GM18907 (cell line): ENCODE measurements at regions not wholly inside any gene's neighbourhood (a gene's known extent, or its start where the extent isn't known, plus 50 kb on each side); places are given as distances from the start of the nearest gene placed in this dataset.

ENCODE experiments used
- ATAC-seq: cut with Tn5 transposase; IDR thresholded peaks from one replicate; pipeline ENCODE4 v1.9.1; 2021; ENCODE audit warnings: mild to moderate bottlenecking, moderate library complexity; ENCODE audit not compliant: unreplicated experiment

- no peak for ATAC-seq
These were observed 261.5 kb downstream of the NSG2 start for GRCh38 chr5:174307031-174307408.

DNA sequence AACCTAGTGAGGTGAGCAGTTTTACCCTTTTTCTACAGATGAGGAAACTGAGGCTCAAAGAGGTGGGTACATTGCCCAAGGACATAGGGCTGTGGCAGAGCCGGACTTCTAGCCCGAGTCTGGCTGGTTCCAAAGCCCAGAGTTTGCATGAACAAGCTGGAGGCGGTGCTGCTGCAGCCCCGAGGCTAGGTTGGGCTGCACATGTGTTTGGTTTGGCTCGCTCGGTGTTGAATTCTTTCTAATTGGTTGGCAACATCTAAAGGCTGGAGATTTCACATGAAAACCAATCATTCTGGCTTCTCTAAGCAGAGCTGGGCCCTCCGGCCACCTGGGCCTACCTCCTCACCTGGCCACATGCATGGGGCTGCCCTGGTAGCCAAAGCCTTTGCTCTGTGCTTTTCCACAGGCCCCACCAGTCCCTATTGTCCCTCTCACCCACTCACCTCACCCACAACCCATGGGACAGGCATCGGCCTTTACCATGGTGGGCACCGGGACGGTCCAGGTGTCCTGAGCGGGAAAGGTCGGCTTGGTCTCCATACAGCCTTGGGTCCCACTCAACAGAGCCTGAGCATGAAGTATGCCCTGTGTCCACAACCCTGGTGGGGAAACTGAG, 262.3 kb downstream of the NSG2 start:
- ATAC-seq: no peak

- ATAC-seq: no peak
These were observed 263.8 kb downstream of the NSG2 start for GRCh38 chr5:174309131-174309795.

DNA sequence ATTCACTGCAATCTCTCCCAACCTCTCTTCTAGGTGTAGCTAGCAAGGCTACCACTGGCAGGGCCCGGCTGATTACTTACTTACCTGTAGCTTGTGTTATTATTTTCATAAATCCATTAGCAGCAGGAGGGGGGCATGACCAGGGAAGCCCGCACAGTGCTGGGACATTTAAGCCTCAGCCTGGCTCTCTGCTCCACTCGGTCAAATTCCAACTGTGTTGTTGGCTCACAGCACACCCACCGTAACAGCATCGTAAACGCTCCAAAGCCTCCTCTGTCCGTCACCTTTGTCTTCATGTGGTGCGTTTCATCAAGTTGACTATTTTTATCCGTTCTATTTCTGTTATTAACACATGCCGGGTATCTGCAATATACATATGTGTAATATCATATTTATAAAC, 264.7 kb downstream of the NSG2 start:
- ATAC-seq: no peak

- ATAC-seq: no peak
These were observed 265.2 kb downstream of the NSG2 start for GRCh38 chr5:174310706-174311105.

DNA sequence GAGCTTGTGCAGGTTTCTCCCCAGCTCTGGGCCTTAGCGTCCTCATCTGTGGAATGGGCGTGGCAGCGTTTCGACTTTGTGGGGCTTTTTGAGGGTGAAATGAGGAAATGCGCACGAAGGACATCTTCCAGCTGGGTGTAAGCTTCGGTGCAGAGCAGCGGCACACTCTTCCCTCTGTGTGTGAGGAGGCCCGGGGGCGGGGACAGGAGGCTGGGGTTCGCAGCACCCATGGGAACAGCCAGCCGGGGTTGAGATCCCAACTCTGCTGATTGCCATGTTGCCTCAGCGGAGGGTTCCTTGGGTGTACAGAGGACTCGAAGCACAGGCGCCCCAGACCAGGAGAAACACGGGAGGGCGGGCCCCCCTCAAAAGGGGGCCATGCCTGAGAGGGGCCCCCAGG, 265.6 kb downstream of the NSG2 start:
- no peak for ATAC-seq

DNA sequence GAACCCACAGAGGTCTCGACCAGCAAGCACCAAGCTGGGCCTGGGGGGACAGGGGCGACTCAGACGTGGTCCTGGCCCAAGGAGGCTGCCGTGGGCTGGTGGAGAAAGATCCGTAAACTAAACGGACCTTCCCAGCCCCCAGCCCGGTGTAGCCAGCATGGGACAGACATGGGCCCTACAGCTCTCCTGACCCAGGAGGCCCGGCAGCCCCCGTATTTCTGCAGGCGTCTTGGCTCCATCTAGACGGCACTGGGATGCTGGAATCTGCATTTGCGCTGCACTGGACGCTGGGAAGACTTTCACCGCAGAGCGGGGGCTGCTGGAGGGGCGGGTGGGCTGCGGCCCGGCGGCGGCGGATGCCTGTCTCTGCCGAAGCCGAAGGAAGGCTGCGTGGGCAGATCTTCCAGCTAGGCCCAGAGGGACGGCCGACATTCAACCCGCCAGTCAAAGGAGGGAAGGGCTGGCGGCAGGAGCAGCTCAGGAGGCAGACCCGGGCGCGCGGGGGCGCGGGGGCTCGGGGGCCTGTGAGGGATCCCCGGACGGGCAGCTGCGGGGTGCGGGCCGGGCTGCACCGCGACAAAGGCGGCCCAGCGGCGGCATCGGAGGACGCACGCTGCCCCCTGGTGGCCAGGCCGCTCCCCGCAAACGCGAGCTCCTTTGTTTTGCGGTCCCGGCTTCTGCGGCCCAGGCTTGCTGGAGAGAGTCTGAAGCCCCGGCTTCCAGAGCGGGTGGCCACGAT, 266.2 kb downstream of the NSG2 start:
- peak; percentile 57 for ATAC-seq

- ATAC-seq: no peak
These were observed 266.7 kb downstream of the NSG2 start for GRCh38 chr5:174312270-174312617.

- ATAC-seq: no peak
These were observed 267.1 kb downstream of the NSG2 start for GRCh38 chr5:174312641-174313040.

- no peak for ATAC-seq
These were observed 268.1 kb downstream of the NSG2 start for GRCh38 chr5:174313615-174314014.

DNA sequence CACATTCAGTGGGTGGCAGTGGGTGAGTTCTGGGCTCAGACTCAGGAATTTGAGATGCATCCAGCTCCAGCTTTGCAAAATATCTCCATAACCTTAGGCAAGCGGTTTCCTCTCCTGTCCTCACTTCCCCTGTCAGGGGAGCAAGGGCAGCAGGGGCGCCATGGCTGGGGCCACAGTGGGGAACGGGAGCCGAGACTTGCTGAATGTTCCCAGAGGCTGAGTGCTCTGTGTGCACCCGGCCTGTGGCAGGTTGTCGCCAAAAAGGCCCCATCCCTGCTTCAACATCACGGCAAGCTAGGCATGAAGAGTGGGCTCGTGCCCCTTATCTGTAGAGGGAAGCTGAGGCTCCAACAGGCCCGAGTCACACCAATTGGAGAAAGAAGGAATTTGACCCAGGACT, 268.8 kb downstream of the NSG2 start:
- no peak for ATAC-seq

GRCh38 chr5:174315471-174315870, 270.0 kb downstream of the NSG2 start:
- ATAC-seq: no peak

DNA sequence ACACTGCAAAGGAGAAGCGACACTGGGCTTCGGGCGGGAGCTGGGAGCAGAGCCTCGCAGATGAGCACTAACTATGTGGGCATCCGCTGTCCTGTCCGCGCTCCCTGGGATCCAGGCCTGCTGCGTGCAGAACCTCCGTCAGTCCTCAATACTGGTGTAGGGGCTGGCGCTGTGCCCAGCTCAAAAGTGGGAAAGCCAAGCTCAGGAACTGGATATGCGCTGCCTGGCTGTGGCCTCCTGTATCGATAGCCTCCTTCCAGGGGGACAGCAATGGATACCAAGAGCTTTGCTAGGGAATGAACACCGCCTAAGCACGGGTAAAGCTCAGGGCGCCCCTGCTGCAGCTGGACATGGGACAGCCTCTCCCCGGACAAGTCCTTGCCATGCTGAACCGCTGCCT, 270.4 kb downstream of the NSG2 start:
- ATAC-seq: no peak

DNA sequence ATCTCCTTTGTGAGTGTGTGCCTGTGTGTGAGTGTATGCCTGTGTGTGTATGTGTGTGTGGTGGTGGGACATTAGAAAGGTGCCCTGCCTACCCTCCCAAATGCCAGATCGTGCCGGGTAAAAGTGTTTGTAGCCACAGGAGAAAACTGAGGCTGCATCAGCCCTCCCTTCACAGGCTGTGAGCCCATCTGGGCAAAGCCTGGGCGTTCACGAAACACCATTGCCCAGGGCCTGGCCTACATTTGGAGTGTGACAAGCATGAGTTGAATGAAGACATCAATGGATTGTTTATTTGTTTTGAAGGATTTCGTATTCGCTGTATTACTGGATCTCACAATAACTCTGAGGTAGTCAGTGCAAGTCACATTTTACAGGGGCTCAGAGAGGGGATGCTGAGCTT, 270.8 kb downstream of the NSG2 start:
- ATAC-seq: no peak

DNA sequence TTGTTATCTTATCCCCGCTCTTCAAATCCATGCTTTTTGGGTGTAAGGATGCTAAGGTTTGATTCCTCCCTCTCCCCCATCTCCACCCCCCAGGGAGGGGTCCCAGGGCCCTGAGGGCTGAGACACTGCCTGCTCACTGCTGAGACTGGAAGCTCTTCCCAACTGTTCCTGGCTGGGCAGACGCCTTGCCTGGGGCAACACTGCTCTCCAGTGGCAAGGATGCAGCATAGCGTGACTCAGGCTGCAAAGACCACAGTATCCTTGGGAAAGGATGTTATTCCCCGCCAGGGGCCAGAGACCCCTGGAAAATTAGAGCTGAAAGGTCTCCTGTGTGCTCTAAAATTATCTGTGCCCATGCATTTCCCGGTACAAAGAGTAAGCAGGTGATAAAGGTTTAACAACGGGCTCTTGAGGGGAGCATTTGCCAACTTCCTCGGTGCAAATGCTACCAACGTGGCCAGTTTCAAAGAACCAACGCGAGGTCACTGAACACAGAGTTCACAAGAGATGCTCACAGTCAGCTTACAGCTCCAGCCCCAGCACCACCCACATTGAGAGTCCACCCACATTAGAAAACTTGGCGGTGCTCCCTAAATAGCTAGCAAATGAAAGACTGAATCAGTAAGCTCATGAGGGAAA, 271.9 kb downstream of the NSG2 start:
- no peak for ATAC-seq

DNA sequence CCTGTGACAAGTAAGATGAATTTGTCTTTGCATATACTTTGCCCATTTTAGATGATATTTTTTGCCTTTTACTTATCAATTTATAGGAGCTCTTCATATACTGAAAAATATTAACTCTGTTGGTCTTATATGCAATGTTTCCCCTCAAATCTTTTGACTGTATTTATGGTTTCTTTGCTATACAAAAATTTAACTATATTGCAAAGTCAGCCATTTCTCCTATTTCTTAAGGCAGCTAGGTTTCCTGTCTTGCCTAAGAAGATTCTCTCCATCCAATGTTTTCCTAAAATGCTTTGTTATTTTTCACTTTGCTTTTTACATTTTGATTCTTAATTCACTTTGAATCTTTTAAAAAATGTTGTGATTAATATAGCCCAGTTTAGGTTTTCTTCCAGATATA, 273.1 kb downstream of the NSG2 start:
- ATAC-seq: no peak

GRCh38 chr5:174319551-174319950, 274.0 kb downstream of the NSG2 start:
- no peak for ATAC-seq

DNA sequence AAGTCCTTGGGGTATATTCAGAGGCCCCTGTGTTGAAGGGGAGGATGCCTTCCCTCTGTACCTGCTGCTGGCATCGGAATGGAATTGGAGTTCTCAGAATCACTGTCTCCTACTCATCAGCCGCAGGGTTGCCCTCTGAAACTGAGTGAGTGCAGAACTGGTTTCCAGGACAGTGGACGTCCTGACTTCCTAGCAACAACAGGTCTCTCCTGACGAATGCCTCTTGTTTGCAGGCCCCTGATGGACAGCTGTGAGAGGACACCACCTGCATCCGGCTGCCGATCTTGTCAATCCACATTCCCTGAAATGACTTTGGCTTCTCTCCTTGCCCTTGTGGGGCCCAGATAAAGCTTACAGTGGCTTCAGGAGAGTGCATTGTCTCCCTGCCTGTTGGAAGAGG, 274.5 kb downstream of the NSG2 start:
- ATAC-seq: no peak

GRCh38 chr5:174323878-174324281, 278.4 kb downstream of the NSG2 start:
- peak; percentile 77 for ATAC-seq

- no peak for ATAC-seq
These were observed 279.2 kb downstream of the NSG2 start for GRCh38 chr5:174324680-174325079.

- ATAC-seq: no peak
These were observed 279.9 kb downstream of the NSG2 start for GRCh38 chr5:174325431-174325830.

DNA sequence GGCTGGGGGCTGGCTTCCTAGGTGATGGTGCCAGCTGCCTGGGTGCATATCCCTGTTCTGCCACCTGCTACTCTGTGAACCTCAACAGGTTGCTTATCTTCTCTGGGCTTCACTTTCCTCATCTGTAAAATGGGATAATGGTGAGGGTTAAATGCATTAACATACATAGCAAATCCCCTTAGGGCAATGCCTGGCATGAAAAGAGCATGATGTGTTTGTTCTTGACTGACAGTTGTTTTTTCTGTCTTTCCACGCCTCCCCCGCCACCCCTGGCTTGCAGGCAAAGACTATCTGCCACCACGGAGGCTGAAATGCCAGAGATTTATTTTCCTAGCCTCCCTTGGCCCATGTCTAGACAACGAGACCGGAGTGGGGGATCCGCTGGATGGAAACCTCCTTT, 280.5 kb downstream of the NSG2 start:
- no peak for ATAC-seq
